Activated CD4-positive, alpha-beta T cell treated with anti-CD3 and anti-CD28 coated beads for 48 hours (primary cell): ENCODE measurements at regions not wholly inside any gene's neighbourhood (a gene's known extent, or its start where the extent isn't known, plus 50 kb on each side); places are given as distances from the start of the nearest gene placed in this dataset.

Experiments
- DNase-seq: peaks from one replicate; pipeline ENCODE4 v3.0.0-alpha.2; 2020

DNA sequence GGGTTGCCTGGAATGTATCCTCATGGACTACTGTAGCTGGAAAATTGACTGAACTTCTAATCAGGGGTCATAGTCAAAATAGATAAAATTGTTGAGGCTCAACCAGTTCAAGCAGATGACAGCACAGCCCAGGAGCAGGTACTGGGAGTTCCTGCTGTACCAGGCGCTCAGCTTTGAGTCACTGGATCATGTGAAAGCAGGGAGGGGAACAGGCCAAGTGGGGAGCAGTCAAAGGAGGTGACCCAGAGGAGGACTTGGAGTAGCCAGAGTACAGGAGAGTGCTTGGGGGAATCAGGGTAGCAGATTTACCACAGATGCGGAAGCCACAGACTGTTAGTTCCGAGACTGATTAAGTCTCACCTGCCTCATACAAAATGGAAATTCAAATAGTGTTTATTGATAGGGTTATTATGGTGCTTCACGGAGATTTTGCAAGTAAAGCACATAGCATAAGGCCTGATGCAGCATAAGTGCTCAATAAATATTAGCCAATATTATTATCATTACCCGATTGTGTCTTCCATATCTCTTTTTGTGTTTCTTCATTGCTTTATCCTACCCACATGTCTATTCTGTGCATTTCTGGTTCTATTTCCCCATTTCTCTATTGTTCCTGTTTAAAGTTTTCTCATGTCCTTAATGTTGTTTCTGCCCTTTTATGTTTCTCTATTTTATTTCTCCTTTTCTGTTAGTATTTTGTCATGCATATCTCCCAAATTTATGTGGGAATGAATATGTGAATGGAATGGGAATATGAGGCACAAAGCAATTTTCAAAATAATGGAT lies 369.2 kb upstream of the MCTP2 start:
- no peak for DNase-seq

DNA sequence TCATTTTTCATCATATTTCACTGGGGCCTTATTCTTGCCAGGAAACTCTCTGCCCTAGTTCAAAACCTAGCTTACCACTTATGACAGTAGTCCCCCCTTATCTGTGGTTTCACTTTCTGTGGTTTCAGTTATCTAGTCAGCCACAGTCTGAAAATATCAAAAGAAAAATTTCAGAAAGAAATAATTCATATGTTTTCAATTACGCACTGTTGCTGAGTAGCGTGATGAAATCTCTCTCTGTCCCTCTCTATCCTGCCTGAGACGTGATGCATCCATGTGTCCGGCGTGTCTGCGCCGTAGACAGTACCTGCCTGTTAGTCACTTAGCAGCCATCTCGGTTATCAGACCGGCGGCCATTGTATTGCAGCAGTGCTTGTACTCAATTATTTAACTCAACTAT lies 369.9 kb upstream of the MCTP2 start:
- no peak for DNase-seq

DNA sequence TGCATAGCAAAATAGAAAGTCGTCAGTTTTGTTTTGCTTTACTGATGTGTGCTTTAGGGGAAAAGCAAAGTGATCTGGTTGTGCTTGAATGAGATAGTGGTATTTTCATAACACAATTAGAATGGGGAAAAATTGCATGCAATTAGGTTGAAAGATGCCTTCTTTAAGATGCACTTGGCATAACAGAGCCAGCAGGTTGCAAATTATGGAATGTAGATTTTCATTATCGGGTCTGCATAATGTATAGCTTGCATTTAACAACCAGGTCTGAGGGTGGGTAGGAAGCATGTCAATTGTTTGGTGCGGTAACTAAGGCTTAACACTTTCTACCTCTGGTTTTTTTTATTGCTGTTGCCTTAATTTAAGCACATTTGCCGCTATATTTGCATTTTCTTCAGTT lies 370.7 kb upstream of the MCTP2 start:
- DNase-seq, result no peak

- no peak for DNase-seq
These were observed 372.2 kb upstream of the MCTP2 start for GRCh38 chr15:93859176-93859575.

GRCh38 chr15:93855181-93855826 lies 376.1 kb upstream of the MCTP2 start:
- DNase-seq, result no peak

DNA sequence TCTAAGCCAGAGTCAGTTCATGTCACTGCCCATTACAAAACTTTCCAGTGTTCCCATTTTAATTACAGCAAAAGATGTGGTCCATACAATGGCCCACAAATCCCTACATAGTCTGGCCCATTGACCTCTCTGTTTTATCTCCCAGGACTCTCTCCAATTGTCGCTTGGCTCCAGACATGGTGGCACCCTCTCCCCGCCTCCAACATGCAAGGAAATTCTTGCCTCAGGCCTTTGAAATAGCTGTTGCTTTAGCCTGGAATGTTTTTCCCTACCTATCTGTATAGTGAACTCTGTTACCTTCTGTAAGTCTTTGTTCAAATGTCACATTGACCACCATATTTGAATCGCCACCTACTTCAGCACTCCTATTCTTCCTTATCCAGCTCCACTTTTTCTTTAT lies 377.3 kb upstream of the MCTP2 start:
- no peak for DNase-seq

DNA sequence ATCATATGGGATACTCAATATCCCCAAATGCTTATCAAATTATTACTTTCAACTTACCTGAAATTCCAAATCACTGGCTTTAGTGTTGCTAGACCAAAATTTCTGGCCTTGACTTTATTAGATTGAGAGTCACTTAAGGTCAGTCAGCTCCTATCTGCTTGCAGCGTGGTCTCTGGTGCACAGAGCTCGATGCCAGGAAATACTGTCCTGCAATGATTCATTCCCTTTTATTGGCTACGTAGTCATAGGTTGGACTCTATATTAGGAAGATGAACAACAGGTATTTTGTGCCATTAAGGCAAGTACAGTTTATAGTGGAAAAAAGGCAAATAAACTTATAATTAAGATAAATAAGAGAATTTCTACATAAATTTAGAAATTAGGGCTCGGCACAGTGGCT lies 378.6 kb upstream of the MCTP2 start:
- no peak for DNase-seq

- no peak for DNase-seq
These were observed 382.9 kb upstream of the MCTP2 start for GRCh38 chr15:93848490-93848889.

GRCh38 chr15:93848076-93848475 lies 383.3 kb upstream of the MCTP2 start:
- DNase-seq, result no peak

- DNase-seq, result no peak
These were observed 385.2 kb upstream of the MCTP2 start for GRCh38 chr15:93846148-93846547.

DNA sequence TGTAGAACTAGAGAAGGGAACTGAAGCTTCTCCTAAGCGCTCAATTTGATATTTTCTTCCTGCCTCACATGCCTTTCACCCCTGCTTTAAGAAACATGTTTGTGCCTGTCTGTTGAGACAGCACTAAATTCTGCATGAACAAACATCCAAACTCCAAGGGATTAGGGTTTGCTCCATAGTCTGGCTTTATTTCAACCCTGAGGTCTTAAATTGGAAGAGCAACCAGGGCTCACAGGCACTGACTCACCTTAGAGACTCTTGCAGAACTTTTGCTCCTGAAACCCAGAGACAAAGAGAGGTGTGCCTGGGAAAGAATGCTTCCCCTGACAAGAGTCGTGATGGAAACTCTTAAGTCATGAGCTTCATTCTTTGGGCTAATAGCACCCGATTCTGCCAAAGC lies 393.9 kb upstream of the MCTP2 start:
- no peak for DNase-seq

DNA sequence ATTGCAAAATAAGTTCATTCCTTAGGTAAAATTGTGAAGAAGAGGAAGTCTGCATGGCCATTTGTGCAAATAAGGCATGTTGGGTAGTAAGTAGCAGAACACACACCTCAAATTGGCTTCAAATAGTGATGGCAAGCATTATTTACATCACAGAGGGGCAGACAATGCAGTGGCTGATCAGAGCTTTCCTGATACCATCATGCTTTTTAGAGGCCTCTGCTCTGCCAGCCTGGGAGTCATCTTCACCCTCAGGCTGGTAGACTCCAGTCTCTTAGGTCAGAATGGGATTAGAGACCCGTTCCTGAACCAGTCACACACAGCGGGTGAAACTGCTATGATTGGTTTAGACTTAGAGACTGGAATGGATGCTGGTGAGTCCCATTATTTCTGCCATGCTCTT lies 396.0 kb upstream of the MCTP2 start:
- DNase-seq, result no peak

GRCh38 chr15:93831641-93832040 lies 399.7 kb upstream of the MCTP2 start:
- DNase-seq, result no peak

DNA sequence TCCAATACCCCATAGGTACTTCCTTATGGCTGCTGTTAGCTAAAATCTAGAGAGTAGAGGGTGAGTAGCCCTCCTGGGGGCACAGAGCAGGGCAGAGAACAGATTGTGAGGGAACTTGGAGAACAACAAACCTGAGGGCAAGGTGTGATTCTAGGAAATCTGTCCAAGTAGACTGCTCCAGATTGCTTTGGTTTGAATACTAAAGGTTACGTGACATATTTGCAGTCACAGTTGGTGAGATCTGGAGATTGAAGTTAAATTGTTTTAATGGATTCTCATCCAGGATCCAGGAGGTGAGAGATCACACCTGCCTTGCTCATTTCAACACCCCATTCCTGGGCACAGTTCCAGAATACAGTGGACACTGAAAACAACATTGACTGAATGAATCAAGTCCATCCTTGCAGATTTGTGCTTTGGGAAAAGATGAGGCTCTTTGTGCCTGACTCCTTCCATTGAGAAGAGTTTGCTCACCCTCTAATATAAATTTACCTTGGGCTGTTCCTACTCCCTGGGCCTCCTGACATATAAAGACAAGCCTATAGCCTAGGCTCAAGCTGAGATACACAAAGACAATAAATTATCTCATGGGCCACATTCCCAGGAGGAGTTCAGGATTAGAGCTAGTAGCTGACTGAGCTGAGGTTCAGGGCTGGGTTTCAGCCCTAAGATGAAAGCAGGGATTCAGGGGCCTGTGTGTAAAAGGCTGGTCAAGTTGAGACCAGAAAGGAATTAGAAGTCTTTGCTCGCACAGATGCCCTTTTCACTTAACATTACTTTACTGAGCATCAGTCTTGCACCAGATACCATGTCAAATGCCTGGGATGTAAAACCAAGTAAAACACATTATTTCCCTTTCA lies 400.9 kb upstream of the MCTP2 start:
- no peak for DNase-seq

GRCh38 chr15:93829115-93829870 lies 402.1 kb upstream of the MCTP2 start:
- DNase-seq, result no peak

DNA sequence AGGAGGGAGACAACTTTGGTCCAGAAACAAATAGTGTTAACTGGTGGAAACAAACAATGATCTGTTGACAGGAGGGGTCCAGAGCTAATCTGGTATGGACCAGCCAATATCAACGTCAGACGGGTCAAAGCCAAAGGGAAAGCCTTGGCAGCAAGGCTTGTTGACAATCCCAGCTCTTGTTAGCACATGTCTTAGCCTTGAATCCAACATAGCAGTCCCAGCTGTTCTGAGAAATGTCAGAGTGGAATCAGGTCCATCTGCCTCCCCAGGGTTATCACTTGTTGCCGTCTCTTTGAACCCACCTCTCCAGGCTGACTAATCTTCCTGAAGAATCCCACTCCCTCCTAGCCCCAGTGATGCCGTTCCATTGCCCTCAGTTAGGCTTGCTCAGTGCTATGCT lies 404.6 kb upstream of the MCTP2 start:
- DNase-seq, result no peak

DNA sequence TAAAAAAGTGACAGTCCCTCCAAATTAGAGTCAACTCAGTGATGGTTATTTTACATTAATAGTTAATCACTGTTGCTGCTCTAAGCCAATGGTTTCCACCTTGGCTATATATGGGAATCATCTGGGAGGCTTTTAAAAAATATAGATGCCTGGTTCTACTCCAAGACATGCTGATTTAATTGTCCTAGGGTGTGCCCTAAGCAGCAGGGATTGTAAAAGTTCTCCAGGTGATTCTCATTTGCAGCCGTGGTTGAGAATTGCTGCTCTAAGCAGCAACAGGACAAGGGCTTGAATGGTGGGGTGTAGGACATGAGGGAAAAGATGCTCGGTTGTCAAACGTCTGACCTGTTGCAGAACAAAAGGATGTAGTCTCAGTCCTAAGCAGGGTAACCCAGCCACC lies 405.1 kb upstream of the MCTP2 start:
- no peak for DNase-seq

GRCh38 chr15:93825682-93826081 lies 405.7 kb upstream of the MCTP2 start:
- DNase-seq, result no peak

DNA sequence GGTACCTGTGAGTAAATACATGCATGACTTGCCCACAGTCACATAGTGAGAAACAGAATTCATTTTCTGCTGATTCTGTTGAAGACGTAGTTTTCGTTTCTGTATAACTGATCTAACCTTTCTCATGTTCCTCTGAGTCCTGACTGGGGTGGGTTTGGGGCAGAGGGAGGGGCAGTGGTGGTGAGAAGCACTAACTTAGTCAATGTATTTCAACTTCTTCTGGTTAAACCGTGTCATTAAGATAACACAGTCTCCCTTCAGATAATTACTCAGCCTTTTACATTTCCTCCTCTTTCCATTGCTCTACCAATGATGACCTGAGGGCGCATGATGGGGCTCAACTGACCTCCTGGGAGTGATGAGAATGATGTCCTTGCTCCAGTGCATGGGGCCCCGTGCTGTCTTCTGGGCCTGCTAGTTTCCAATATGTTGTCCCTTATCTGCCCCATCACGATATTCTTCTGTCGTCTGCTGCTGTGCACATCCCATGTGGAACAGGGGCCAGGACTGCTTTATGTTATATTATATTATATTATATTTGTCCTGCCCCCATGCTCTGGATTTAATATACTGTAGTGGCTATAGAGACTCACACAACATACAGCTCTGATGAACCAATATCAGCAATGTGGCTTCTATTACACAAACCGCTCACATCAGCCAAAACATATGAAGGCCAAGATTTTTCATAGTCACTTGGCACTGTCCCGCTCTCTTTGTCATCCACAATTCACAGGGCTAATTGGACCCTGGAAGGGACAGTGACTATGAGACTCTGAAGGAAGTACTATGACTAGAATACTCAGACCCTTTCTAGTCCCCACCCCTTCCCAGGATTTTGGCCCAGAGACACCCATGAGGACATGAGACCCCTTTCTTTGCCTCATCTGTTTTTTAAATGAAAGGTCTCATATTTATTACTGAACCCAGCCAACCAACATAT lies 407.1 kb upstream of the MCTP2 start:
- DNase-seq, result no peak

DNA sequence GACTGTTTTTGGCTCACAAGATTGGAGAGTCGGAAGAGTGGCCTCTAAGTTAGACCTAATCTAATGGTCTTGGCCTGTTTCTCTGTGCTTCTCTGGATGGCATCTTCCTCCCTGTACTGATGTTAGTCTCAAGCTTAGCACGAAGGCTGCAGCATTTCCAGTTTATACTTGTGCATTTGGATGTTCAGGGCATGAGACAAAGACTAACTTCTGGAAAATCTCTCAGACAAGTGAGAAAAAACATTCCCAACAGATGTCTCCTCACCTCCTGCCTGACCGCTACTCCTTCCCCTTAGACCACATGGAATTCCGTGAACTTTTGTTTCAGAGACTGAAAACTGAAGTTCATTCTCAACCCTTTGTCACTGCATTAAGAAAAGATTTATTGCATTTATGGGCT lies 410.8 kb upstream of the MCTP2 start:
- DNase-seq, result no peak

DNA sequence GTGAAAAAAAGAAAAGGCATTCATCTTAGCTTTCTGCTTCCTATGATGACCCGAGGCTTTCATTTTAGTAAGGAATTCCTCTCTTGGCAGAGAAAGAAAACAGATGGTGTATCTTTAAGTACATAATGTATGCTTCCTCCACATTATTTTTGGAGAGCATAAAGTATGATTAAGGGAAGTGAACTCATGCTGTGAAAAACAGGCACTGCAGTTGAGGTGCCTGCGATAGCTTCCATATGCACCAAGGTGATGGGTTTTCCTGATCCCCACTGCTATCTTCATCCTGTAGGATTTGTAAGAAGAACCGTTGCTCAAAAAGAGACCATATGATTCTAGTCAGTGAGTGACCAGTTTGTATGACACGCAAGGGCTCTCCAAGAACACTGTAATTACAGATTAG lies 411.5 kb upstream of the MCTP2 start:
- no peak for DNase-seq

- DNase-seq, result no peak
These were observed 414.5 kb upstream of the MCTP2 start for GRCh38 chr15:93816815-93817214.
